Activated T-cell treated with anti-CD3 and anti-CD28 coated beads, Interleukin-2, amount 50 U/mL, for 1 hour (primary cell): ENCODE measurements at regions not wholly inside any gene's neighbourhood (a gene's known extent, or its start where the extent isn't known, plus 50 kb on each side); places are given as distances from the start of the nearest gene placed in this dataset.

ENCODE experiments used
- DNase-seq: peaks from one replicate; pipeline ENCODE4 v3.0.0-alpha.2; 2020

DNA sequence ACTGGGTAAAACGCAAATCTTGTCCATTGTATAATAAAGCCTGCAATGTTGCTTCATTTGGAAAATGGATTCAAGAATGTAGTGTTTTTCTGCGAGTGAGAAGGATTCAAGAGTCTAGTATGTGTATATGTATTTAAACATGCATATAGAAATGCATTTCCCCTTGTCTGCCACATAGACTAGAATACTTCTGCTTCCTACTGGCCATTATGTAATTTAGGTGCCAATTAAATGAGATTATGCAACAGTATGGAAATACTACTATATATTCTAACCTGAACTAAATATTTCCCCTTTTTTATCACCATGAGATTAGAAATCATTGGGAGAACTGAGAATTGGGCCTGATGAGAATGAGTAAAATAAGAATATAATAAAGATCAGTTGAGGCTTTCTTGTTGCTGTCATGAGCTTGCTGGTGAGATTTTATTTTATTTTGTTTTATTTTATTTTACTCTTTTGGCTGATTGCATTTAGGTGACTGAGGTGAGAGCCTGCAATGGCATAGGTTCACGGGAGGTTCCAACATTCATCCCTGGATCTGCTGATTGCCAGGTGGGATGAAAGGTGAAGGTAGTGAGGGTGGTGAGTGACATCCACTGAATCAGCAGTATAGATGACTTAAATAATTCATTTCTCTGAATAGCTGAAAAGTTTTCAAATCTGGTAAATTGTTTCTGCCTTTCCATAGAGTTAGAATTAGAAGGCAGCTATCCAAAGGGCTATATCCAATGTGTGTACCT lies 95.6 kb upstream of the SLC4A4 start:
- no peak for DNase-seq

DNA sequence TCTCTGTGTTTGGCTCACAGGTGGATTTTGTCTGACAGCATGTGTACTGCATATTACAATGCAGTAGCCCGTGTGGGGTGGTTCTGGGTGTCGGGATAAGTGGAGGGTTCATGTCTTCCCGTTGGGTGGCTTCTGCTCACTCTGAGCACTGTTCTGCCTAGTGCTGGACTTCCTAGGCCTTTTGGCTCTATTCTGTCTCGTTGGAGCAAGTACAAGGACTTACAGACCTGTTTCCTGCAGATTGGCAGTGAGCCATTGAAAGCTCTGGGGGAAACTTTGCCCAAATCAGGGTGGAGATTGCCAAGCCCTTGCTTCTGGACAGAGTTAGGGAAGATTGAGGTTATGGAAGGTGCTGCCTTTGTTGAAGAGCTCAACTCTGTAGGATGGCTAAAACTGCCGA lies 91.1 kb upstream of the SLC4A4 start:
- DNase-seq, result no peak

DNA sequence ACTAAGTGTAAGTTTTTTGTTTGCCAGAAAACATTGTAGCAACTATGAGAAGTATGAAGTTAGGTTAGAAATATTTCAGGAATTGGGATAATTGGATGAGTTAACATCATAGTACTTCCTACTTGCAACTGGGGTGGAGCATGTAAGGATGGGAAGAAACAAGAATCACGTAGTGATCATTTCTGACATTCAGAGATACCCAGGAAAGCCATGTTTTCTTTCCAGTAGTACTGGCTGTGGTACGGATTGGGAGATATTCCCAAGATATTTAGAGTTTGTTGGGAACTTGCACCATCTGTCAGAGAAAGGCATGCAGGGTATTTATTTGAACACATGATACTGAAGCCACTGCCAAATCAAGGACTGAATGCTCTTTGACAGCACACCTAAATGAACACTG lies 87.6 kb upstream of the SLC4A4 start:
- DNase-seq, result no peak

DNA sequence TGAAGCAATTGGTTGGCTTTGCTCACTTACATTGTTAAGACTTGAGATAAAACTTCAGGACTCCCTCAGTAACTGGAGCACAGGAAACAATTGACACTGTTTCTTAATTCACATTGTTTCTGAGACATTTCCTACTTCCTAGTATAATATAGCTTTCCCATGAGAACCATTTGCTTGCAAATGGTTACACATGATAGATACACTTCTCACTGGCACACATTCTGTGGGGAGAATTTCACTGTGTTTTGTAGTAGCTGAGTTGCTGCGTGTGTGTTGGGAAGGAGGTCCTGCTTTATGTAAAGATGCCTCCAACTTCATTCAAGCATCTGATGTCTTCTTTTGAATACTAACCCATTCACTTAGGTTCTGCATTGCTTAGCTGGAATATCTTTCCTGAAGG lies 85.3 kb upstream of the SLC4A4 start:
- no peak for DNase-seq

DNA sequence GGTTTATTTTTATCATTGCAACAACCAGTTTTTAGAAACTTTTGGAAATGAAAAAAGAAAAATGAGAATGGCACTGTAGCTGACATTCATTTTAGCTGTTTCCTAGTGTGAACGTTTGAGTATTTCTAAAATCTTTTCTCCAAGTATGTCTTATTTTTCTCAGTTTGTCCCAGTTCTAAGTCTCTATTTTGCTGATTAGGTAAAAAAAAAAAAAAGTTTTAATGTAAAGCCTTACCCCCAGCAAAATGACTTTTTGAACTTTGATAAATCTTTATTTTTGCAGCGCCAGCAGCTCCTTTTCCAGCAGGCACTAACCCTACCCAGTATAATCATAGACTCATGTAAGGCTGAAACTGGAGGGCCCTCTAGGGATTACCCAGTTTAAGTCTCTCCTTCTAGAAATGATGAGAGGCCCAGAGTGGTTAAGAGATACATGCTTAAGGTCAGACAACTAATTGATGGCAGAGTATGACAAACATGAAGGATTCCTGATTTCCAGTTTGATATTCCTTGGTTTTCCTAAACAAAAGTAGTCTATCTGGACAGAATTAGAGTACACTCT lies 84.3 kb upstream of the SLC4A4 start:
- DNase-seq, result no peak

DNA sequence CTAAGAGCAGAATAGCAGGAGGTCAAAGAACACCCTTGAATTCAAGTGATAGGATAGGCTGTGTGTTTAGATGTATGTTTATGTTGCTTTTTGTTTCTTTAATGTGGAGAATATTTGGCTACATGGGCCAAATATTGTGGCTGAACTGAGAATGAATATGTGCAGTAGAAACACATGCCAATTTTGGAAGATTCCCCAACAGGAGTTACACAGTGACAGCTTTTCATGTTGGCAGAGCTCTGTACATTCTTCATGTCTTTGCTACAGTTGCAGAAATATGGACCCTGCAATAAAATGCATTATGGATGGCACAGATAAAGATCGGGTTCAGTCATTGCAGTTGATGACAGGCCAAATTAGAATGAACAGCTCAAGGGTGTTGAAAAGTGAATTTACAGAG lies 82.8 kb upstream of the SLC4A4 start:
- no peak for DNase-seq

DNA sequence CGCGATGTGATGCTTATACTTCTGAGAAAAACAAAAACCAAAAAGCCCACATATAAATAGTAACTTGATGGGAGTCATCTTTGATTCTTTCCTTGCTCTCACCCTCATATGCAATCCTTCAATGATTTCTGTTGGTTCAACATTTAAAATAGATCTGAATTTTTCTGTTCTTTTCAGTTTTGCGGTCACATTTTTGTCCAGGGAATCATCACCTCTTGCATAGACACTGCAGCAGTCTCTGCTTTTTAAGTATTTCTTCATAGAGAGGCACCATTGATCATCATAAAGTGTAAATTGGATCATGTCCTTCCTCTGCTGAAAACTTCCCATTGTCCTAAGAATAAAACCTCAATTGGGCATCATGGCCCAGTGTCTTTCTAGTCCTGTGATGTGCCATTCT lies 81.1 kb upstream of the SLC4A4 start:
- DNase-seq, result no peak

DNA sequence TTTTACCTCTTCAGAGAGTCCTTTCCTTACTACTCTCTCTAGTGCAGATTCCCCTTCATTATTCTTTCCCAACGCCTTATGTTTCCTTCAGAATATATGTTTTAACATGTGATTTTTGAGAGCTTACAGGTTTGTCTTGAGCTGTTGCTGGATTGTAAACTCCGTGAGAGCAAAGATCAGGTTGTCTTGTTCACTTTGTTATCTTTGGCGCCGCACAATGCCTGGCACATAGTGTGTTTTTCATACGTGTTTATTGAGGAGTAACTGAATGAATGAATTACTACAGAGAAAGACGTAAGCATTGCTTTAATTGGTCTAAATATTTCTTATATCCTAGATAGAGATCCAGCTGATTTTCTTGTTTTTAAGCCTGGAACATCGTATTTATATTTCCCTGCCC lies 80.5 kb upstream of the SLC4A4 start:
- no peak for DNase-seq

DNA sequence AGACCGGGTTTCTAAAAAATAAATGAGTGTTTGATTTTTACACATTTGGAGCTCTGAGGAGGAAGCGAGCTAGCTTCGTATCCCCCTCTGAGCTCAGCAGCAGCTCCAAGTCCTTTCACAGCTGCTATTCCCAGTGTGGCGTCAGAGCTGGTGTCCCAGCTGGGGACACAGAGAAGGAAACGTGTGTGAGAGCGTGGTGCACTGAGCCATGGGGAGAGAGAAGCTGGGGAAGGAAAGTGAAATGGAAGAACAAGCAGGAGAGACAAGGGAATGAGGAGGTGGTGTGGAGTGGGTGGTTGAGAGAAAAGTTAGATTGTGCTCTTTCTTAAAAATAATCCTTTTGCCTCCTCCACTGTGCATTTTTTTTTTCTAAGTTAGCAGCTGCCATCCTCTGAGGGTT lies 79.5 kb upstream of the SLC4A4 start:
- no peak for DNase-seq

DNA sequence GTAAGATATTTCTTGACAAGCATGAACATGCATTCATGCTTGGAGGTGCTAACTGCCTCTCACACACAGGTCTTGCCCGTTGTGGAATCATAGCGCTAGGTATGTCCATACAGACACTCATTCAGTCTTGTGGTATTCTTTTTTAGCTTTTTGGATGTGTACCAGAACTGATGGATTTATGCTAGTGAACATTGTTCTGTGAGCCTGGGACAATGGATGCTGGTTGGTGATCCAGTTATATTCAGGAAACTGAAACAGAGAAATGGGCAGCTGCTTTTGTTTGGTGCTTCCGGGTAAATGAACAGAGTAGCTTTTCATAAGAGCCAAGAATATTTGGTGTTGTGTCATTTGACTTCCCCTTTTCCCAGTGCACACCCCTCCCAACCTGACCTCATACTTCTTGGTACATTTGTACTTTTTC lies 78.9 kb upstream of the SLC4A4 start:
- DNase-seq, result no peak

DNA sequence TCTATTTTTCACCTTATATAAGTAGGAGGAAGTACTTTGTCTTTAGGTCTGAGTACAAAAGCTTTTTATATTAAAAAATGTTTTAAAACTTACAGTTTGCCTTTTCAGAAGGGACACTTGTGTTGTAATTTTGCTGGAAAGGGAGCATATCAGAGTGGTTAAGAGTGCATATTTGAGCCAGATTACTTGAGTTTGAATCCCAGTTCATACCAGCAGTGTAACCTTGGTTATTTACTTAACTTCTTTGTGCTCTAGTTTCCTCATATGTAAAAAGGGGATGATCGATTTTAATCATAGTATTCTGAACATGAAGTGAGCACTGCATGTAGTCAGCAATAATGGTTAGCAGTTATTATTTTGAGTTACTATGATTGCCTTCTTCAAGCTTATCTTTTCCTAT lies 78.3 kb upstream of the SLC4A4 start:
- DNase-seq, result no peak

DNA sequence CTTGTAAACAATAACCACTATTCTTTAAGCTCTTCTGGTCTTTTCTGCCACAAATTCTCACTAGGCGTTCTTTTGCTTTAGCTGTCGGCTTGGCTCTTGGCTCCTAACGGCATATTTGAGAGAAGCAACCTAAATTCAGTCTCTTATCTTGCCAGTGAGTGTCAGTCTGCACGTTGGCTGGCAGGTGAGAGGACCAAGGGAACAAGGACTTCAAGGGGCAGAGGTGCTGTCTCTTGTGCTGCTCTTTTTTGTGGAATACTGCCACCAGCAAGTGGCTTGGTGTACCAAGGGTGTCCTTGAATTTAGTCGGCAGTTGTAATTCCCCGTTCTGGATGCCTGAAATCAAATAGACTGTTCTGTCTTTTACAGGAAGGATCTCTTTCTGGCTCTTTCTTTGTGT lies 77.8 kb upstream of the SLC4A4 start:
- no peak for DNase-seq

DNA sequence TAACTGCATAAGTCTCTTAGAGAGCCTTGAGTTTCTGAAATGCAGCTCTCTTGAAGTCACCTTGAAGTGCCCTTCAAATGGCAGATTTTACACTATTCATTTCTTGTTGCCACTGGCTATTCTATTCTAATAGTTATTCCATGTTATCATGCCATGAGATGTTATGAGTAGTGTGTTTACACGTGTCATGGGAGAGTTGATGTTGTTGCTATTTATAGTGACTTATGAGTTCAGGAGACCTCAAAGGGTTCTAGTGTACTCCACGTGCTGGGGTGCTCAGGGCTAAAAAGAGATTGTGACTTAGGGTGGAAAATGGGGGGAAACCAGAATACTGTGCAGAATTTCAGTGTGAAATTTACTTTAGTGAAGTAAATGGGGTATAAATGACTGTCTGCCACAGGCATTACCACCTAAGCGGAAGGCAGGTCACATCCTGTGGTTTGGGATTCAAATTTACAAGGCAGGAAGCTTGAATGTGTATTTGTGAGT lies 77.1 kb upstream of the SLC4A4 start:
- no peak for DNase-seq

DNA sequence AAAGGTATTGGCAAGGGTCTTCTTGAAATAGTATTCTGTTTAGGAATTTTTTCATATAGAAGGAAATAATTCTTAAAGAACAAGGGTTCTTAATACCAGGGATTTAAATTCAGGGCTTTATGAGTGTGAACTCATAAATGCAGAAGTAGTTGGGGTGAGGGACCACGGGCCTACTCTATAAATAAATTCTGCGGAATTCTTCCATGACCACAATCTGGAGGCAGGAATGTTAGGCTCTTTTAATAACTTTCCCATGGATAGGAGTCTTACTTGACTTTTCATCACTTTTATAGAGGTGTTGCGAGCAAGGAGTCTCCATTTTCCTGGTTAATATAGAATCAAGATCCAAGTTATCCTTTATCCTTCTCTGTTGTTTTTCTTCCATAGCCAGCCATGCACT lies 76.7 kb upstream of the SLC4A4 start:
- DNase-seq, result no peak

DNA sequence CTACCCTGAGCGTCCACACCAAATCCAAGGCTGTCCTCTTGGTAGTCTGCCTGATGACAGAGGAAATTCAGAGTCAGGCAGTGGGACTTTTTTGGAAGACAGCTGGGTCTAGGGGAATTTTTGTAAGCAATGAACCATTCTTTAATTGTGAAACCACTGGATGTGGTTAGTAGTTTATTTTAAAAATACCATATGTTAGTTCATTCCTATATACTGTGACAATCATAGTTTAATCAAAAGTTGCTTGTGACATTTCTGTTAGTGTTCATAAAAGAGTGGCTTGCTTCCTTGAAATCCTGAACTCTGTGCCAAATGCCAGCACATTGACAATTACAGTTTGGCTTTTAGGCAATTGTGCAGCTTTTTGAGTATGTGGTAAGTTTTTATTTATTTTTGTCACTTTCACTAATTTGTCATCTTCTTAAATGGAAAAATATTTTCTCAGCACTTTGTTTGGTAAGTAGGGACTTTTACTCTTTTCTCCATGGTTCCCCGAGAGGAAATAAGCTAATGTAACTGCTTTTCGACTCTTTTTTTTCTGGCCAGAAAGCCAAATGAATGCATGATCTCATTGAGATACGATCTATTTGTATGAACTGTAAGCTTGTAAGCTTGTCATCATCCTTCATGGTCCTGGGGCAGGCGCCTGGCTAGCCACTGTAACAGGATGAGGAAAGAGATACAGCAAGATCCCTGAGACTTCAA lies 72.6 kb upstream of the SLC4A4 start:
- DNase-seq, result no peak

DNA sequence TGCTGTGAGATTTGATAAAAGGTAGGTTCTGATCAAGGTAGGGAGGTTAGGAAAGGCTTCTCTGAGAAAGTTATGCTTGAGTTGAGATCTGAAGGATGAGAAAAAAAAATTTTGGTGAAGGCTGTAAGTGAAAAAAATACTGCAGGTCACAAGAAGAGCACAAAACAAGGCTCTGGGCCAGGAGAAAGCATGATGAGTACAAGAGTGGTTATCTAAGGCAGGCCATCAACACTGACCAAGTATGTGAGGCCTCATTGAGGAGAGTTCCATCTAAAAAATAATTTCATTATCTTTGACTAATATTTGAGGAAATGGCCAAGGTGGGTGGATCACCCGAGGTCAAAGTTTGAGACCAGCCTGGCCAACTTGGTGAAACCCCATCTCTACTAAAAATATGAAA lies 71.6 kb upstream of the SLC4A4 start:
- DNase-seq, result no peak

DNA sequence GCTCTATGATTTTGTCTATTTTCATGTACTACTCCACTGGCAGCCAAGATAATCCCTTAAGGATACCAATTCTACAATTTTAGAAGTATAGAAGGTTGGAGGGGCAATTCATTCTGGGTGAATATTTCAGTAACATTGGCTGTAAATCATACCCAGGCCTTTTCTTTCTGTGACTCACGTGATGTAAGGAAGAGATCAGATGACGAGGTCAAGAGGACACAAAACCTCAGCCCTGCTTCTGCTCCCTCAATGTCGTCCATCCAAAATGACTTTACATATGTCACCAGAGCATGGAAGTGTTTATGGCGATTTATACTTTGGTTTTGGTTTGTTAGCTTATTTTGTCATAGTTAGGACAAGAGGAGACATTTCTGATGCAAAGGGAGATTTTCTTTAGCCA lies 70.7 kb upstream of the SLC4A4 start:
- DNase-seq, result no peak

DNA sequence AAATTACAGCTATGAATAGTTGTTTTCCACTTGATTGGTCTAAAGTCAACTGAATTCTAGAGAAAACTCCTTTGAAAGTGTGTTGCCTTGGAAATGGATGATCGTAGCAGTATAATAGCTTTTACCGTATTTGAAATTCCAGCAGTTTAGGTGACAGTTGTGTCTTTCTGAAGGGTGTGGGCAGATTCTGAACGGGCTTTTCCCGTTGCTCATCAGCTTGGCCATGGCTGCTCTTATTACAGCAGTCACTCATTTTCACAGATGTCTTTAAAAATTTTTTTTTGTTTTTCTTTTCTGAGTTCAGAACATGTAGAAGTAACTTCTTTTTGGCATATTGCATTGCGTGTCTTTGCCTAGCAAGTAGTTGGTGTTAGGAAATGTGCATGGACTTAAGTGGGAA lies 69.6 kb upstream of the SLC4A4 start:
- DNase-seq, result no peak

DNA sequence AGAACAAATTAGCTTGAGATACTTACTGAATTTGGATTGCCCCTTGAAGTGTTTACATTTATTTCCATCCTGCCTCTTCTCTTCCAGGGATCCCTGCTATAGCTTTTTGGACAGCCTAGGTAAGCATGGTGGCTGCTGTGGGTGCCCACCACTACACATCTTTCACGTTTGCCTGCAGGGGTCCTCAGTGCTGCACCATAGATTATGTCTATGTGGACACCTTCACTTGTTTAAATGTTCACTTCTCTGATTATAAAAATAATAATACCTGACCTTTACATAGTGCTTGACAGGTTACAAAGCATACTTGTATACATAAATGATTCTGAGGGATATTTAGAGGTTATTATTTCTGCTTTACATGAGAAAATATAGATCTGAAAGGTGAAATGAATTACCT lies 67.9 kb upstream of the SLC4A4 start:
- DNase-seq, result no peak

DNA sequence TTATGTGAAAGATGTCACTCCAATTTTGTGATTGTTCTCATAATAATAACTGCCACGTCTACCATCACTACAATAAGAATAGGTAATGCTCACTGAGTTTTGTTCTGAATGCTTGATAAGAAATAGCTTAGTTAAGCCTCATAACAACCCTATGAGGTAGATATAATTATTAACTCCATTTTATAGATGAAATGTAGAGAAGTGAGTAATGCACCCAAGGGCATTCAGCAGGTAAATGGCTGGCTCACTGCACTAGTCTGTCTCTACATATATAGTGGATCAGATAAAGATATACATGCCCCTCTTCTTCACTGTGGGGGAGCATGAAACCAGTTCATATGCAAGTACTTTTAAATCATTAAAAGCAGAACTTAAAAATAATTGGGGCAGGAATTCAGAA lies 65.8 kb upstream of the SLC4A4 start:
- DNase-seq, result no peak

DNA sequence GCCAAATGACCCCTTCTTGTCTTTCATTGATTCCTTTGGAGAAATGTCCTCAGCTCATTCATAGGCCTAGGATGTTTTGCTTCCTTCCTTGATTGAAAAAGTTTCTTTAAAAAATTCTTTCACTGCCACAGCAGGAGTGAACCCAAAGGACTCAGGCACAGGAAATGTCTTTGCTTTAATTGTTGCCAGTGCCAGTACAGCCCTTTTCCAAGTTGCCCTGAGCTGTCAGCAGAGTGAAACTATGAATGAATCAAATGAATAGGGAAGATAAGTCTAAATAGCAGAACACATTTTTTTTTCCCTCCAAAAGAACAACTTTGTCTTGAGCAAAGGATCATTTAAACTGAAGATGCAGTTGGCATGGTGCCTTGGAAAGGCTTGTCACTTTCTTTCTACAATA lies 63.8 kb upstream of the SLC4A4 start:
- no peak for DNase-seq

DNA sequence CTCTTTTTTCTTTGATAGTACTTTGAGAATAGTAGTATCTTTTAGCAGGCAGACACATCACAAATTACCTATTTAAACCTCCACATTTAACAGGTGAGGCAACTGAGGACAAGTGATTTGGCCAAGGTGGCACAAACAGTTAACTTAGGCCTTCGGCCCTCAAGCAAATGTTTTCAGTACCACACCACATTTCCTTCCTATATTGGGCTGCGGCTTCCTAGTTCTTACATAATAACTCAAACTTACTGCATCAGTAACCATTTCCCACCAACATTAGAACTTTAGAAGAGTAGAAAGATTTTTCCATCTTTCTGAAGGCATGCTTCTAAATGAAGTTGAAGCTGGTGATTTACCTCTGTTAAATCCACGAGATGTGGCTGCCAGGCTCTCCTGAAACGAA lies 63.2 kb upstream of the SLC4A4 start:
- DNase-seq, result no peak

DNA sequence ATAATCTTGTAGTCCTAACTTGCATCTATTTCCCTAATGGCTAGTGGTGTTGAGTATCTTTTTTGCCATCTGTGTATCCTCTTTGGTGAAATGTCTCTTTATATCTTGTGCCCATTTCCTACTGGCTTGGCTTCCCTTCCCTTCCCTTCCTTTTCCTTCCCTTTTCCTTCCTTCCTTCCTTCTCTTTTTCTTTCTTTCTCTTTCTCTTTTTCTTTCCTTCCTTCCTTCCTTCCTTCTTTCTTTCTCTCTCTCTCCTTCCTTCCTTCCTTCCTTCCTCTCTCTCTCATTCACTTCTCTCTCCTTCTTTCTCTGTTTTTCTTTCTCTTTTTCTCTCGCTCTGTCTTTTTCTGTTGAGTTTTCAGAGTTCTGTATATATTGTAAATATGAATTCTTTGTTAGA lies 61.5 kb upstream of the SLC4A4 start:
- DNase-seq, result no peak

DNA sequence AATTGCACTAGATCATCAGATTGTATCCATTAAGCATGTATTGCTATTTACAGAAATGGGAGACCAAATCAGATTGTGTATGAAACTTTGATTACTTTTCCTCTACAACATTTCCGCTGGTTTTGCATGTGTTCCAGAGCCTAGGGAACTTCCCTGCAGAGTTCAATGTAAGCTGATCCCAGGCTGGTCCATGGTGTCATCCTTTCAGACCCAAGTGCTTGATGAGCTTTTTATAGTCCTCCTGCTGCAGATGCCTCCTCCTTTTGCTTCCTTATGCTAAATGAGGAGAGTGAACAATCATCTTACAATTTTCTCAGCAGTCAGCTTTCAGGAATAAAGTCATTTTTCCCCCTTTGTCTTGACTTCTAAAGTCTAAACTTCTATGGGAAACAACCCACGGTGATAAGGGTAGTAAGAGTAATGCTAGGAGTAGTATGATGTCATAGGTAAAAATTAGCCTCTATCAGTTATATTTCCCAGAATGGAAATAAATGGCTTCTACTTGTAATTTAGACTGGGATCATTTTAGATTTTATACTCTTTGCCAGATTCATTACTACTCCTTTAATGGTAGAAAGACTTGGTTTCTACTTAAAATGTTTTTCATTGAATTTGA lies 55.1 kb upstream of the SLC4A4 start:
- no peak for DNase-seq
